ENCODE measurements at regions not wholly inside any gene's neighbourhood (a gene's known extent, or its start where the extent isn't known, plus 50 kb on each side); places are given as distances from the start of the nearest gene placed in this dataset.

GRCh38 chr9:124187311-124187710, 70.4 kb upstream of the NEK6 start:
- TF ChIP-seq CTCF (IDR thresholded peaks at IDR 0.05) (no peak), EP300 (IDR thresholded peaks at IDR 0.05) (no peak), POLR2A (IDR thresholded peaks at IDR 0.05) (no peak), POLR2AphosphoS5 (IDR thresholded peaks at IDR 0.05) (no peak)

Measured in upper lobe of left lung (tissue), 4 donors.